DOHH2 (cell line): ENCODE measurements at regions not wholly inside any gene's neighbourhood (a gene's known extent, or its start where the extent isn't known, plus 50 kb on each side); places are given as distances from the start of the nearest gene placed in this dataset.

Experiments
- CTCF ChIP-seq: fragments of 200-600 bp; sonication (generic); IDR thresholded peaks from one replicate; pipeline ENCODE4 v1.5.1; 2014; ENCODE audit warnings: antibody characterized with exemption, mild to moderate bottlenecking, low read depth, low read length; ENCODE audit not compliant: poor library complexity, severe bottlenecking
- EZH2phosphoT487 ChIP-seq: fragments of 200-600 bp; sonication (generic); IDR thresholded peaks from 2 replicates; pipeline ENCODE4 v1.6.1; 2017; ENCODE audit warnings: borderline replicate concordance, mild to moderate bottlenecking, antibody characterized with exemption, low read length, moderate library complexity, mixed read lengths

GRCh38 chr4:155612074-155612473 lies 54.6 kb upstream of the GUCY1A1 start:
- TF ChIP-seq CTCF (no peak), EZH2phosphoT487 (no peak)
